ENCODE measurements at regions not wholly inside any gene's neighbourhood (a gene's known extent, or its start where the extent isn't known, plus 50 kb on each side); places are given as distances from the start of the nearest gene placed in this dataset.

GRCh38 chr2:7816233-7816632 is 865.6 kb upstream of the ID2 start:
- Histone ChIP-seq H3K27ac (no peak overlapping the region), H3K9me3 (no peaks in the 10 kb centered on the region), H3K4me3 (no peak overlapping the region), H3K4me1 (0 out of 3 replicates have a peak, but pooled peaks cover 7% of the 10 kb centered on the region), H3K4me2 (no peak overlapping the region)
- WGBS (ENCODE audit: missing lambda C conversion rate): 74% methylated on average over 7 of the region's 7 CpGs
- CTCF ChIA-PET: interaction anchor here (0.6 kb wide), 1 partner anchor 463 kb away, joined by 3 read pairs; no protein-coding TSS in a partner anchor
- ATAC-seq (no peak), FAIRE-seq (no peak), DNase-seq (ENCODE audit: low read depth in 1 of 2, low spot score in 1 of 2) (no peak)
- POLR2A ChIA-PET: no interaction called here
- TF ChIP-seq, protein P1, sequence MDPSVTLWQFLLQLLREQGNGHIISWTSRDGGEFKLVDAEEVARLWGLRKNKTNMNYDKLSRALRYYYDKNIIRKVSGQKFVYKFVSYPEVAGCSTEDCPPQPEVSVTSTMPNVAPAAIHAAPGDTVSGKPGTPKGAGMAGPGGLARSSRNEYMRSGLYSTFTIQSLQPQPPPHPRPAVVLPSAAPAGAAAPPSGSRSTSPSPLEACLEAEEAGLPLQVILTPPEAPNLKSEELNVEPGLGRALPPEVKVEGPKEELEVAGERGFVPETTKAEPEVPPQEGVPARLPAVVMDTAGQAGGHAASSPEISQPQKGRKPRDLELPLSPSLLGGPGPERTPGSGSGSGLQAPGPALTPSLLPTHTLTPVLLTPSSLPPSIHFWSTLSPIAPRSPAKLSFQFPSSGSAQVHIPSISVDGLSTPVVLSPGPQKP (IDR thresholded peaks at IDR 0.05; ENCODE audit: low read depth, low read length): no peak
- no peak for TF ChIP-seq NPAS2 (CRISPR knock-in tag; IDR thresholded peaks at IDR 0.05; ENCODE audit: borderline replicate concordance)
- TF ChIP-seq HDAC2 (IDR thresholded peaks at IDR 0.05): no peak
- TF ChIP-seq HOXA7 (CRISPR knock-in tag; IDR thresholded peaks at IDR 0.05): no peak
- TF ChIP-seq FOSL2 (IDR thresholded peaks at IDR 0.05): no peak
- no peak for TF ChIP-seq FOSL2 (CRISPR knock-in tag; IDR thresholded peaks at IDR 0.05)
- TF ChIP-seq, protein P2, sequence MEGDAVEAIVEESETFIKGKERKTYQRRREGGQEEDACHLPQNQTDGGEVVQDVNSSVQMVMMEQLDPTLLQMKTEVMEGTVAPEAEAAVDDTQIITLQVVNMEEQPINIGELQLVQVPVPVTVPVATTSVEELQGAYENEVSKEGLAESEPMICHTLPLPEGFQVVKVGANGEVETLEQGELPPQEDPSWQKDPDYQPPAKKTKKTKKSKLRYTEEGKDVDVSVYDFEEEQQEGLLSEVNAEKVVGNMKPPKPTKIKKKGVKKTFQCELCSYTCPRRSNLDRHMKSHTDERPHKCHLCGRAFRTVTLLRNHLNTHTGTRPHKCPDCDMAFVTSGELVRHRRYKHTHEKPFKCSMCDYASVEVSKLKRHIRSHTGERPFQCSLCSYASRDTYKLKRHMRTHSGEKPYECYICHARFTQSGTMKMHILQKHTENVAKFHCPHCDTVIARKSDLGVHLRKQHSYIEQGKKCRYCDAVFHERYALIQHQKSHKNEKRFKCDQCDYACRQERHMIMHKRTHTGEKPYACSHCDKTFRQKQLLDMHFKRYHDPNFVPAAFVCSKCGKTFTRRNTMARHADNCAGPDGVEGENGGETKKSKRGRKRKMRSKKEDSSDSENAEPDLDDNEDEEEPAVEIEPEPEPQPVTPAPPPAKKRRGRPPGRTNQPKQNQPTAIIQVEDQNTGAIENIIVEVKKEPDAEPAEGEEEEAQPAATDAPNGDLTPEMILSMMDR (IDR thresholded peaks at IDR 0.05): no peak
- no peak for TF ChIP-seq CEBPB (IDR thresholded peaks at IDR 0.05)

- Histone ChIP-seq H3K27ac (no peak overlapping the region), H3K4me1 (0 out of 3 replicates have a peak, but pooled peaks cover 7% of the 10 kb centered on the region), H3K9me3 (no peaks in the 10 kb centered on the region), H3K4me3 (no peak overlapping the region), H3K4me2 (no peak overlapping the region)
- TF ChIP-seq EHMT2 (IDR thresholded peaks at IDR 0.05; ENCODE audit: low read depth): no peak
- TF ChIP-seq, protein P3, sequence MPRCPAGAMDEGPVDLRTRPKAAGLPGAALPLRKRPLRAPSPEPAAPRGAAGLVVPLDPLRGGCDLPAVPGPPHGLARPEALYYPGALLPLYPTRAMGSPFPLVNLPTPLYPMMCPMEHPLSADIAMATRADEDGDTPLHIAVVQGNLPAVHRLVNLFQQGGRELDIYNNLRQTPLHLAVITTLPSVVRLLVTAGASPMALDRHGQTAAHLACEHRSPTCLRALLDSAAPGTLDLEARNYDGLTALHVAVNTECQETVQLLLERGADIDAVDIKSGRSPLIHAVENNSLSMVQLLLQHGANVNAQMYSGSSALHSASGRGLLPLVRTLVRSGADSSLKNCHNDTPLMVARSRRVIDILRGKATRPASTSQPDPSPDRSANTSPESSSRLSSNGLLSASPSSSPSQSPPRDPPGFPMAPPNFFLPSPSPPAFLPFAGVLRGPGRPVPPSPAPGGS (IDR thresholded peaks at IDR 0.05): no peak
- TF ChIP-seq, protein P2 (IDR thresholded peaks at IDR 0.05): no peak
- no peak for TF ChIP-seq RAD21 (conservative IDR thresholded peaks at IDR 0.05 in 1 of 2, IDR thresholded peaks at IDR 0.05 in 1 of 2)
- WGBS (ENCODE audit: missing lambda C conversion rate): 49% methylated on average over 2 of the region's 2 CpGs
- FAIRE-seq: no peak
- no peak for ATAC-seq
- ChIA-PET CTCF (no interaction called here), POLR2A (no interaction called here)
- no peak for DNase-seq (ENCODE audit: low read depth in 1 of 2, low spot score in 1 of 2)
Observed at GRCh38 chr2:7816944-7817343, 864.9 kb upstream of the ID2 start.

GRCh38 chr2:7819316-7819715 is 862.5 kb upstream of the ID2 start:
- WGBS (ENCODE audit: missing lambda C conversion rate): 49% methylated on average over 5 of the region's 5 CpGs
- POLR2A ChIA-PET: no interaction called here
- no peak overlapping the region for H3K4me2 ChIP-seq
- FAIRE-seq (no peak), DNase-seq (ENCODE audit: low read depth in 1 of 2, low spot score in 1 of 2) (no peak), ATAC-seq (no peak)
- CTCF ChIA-PET: interaction anchor here (1.0 kb wide), 1 partner anchor 24 kb away, joined by 3 read pairs; no protein-coding TSS in a partner anchor
- H3K9me3 ChIP-seq: no peaks in the 10 kb centered on the region
- no peak overlapping the region for H3K27ac ChIP-seq
- TF ChIP-seq MAFK (IDR thresholded peaks at IDR 0.05; ENCODE audit: partially characterized antibody) (no peak), FOSL2 (IDR thresholded peaks at IDR 0.05) (no peak), FOSL2 (CRISPR knock-in tag; IDR thresholded peaks at IDR 0.05) (0 out of 2 replicates have a peak, but pooled peaks have one; percentile 27)
- no peak overlapping the region for H3K4me3 ChIP-seq
- no peaks in the 10 kb centered on the region for H3K4me1 ChIP-seq

DNA sequence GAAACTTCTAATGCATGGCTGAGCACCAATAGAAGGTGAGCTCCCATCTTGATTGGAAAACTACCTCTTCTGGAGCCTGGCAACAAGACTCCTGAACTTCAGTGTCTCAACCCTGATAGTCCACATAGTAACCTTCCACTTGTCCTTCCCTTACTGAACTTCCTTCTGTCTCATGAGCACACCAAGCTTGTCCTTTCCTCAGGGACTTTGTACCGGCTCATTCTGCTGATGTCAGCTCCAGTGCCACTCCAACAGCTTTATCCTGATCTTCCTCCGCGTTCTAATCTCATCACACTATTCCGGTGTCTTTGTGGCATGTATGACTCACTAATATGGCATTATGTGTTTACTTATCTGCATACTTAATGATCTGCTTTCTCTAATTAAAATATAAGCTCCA is 862.0 kb upstream of the ID2 start:
- no peak for DNase-seq (ENCODE audit: low read depth in 1 of 2, low spot score in 1 of 2)
- TF ChIP-seq EHF (CRISPR knock-in tag; IDR thresholded peaks at IDR 0.05) (no peak), SMC3 (IDR thresholded peaks at IDR 0.05) (no peak), MAFK (IDR thresholded peaks at IDR 0.05; ENCODE audit: partially characterized antibody) (peak; percentile 70)
- TF ChIP-seq, protein P4, sequence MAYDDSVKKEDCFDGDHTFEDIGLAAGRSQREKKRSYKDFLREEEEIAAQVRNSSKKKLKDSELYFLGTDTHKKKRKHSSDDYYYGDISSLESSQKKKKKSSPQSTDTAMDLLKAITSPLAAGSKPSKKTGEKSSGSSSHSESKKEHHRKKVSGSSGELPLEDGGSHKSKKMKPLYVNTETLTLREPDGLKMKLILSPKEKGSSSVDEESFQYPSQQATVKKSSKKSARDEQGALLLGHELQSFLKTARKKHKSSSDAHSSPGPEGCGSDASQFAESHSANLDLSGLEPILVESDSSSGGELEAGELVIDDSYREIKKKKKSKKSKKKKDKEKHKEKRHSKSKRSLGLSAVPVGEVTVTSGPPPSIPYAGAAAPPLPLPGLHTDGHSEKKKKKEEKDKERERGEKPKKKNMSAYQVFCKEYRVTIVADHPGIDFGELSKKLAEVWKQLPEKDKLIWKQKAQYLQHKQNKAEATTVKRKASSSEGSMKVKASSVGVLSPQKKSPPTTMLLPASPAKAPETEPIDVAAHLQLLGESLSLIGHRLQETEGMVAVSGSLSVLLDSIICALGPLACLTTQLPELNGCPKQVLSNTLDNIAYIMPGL (CRISPR knock-in tag; IDR thresholded peaks at IDR 0.05; ENCODE audit: borderline replicate concordance): no peak
- CTCF ChIA-PET: interaction anchor here (1.0 kb wide), 1 partner anchor 25 kb away, joined by 3 read pairs; no protein-coding TSS in a partner anchor

More for the DNA sequence above, 862.0 kb upstream of the ID2 start:
- Histone ChIP-seq H3K4me3 (no peak overlapping the region), H3K4me2 (no peak overlapping the region), H3K9me3 (no peaks in the 10 kb centered on the region), H3K27ac (no peak overlapping the region), H3K4me1 (no peaks in the 10 kb centered on the region)
- ATAC-seq (no peak), FAIRE-seq (no peak)
- POLR2A ChIA-PET: no interaction called here
- WGBS (ENCODE audit: missing lambda C conversion rate): 50% methylated on average over 4 of the region's 4 CpGs
